ENCODE measurements at regions not wholly inside any gene's neighbourhood (a gene's known extent, or its start where the extent isn't known, plus 50 kb on each side); places are given as distances from the start of the nearest gene placed in this dataset.

DNA sequence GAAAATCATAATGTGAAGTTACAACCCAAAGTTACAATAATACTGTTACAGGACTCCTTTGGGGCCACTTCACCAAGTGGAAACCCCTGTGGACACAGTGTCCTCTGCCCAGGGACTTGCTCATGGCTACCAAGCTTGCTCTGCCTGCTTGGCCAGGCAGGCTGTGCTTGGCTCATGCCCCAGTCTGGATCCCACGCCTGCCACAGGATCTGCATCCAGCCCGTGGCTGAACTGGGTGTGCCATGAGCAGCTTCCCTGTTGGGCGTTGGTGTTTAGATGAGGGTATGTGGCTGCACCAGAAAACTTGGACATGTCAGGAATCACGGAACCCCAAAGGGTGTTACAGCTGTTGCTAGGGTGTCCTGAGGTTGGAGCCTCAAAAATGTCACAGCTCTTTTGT lies 820.9 kb downstream of the SLC6A15 start:
- H3K4me1 ChIP-seq (ENCODE audit: insufficient read depth, low read length), result no peaks in the 10 kb centered on the region
- H3K36me3 ChIP-seq (ENCODE audit: insufficient read depth, low read length), result no peaks in the 10 kb centered on the region
- H4K20me1 ChIP-seq (ENCODE audit: insufficient read depth, low read length), result no peaks in the 10 kb centered on the region
- H3K9ac ChIP-seq (ENCODE audit: low read depth, low read length), result no peak overlapping the region
- H2AFZ ChIP-seq (ENCODE audit: low read depth, low read length), result no peak overlapping the region
- H3K9me3 ChIP-seq (ENCODE audit: insufficient read depth, low read length, severe bottlenecking), result peaks cover 8% of the 10 kb centered on the region
- TF ChIP-seq, protein P1, sequence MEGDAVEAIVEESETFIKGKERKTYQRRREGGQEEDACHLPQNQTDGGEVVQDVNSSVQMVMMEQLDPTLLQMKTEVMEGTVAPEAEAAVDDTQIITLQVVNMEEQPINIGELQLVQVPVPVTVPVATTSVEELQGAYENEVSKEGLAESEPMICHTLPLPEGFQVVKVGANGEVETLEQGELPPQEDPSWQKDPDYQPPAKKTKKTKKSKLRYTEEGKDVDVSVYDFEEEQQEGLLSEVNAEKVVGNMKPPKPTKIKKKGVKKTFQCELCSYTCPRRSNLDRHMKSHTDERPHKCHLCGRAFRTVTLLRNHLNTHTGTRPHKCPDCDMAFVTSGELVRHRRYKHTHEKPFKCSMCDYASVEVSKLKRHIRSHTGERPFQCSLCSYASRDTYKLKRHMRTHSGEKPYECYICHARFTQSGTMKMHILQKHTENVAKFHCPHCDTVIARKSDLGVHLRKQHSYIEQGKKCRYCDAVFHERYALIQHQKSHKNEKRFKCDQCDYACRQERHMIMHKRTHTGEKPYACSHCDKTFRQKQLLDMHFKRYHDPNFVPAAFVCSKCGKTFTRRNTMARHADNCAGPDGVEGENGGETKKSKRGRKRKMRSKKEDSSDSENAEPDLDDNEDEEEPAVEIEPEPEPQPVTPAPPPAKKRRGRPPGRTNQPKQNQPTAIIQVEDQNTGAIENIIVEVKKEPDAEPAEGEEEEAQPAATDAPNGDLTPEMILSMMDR (IDR thresholded peaks at IDR 0.05; ENCODE audit: borderline replicate concordance, extremely low read depth, low read length, poor library complexity, severe bottlenecking), result no peak
- TF ChIP-seq EZH2 (IDR thresholded peaks at IDR 0.05; ENCODE audit: borderline replicate concordance, low read depth, low read length, severe bottlenecking), result no peak
- no peak overlapping the region for H3K4me2 ChIP-seq (ENCODE audit: insufficient read depth, low read length)
- H3K27ac ChIP-seq (ENCODE audit: low read length), result no peak overlapping the region
- ATAC-seq (ENCODE audit: insufficient read depth, low read depth) (no peak), DNase-seq (no peak)
- H3K4me3 ChIP-seq (ENCODE audit: low read depth in 1 of 2, low read length in 2 of 2), result no peak overlapping the region
- H3K27me3 ChIP-seq (ENCODE audit: insufficient read depth, low read length, poor library complexity), result no peaks in the 10 kb centered on the region
- no peaks in the 10 kb centered on the region for H3K79me2 ChIP-seq (ENCODE audit: insufficient read depth, low read length)

DNA sequence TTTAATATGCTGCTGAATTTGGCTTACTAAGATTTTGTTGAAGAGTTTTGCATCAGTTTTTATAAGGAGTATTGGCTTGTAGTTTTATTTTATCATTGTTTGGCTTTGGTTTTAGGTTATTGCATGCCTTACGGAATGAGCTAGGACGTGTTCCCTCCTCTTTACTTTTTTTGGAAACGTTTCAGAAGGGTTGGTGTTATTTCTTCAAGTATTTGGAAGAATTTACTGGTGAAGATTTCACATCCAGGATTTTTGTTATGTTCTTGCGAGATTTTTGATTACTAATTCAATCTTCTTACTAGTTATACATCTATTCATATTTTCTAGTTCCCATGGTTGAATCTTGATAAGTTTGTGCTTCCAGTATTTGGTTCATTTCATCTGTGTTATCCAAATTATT lies 823.2 kb downstream of the SLC6A15 start:
- Histone ChIP-seq H3K4me2 (ENCODE audit: insufficient read depth, low read length) (no peak overlapping the region), H3K4me1 (ENCODE audit: insufficient read depth, low read length) (no peaks in the 10 kb centered on the region), H3K79me2 (ENCODE audit: insufficient read depth, low read length) (no peaks in the 10 kb centered on the region), H3K36me3 (ENCODE audit: insufficient read depth, low read length) (no peaks in the 10 kb centered on the region), H3K4me3 (ENCODE audit: low read depth in 1 of 2, low read length in 2 of 2) (no peak overlapping the region), H2AFZ (ENCODE audit: low read depth, low read length) (no peak overlapping the region), H3K9ac (ENCODE audit: low read depth, low read length) (no peak overlapping the region), H3K27ac (ENCODE audit: low read length) (no peak overlapping the region), H4K20me1 (ENCODE audit: insufficient read depth, low read length) (no peaks in the 10 kb centered on the region), H3K27me3 (ENCODE audit: insufficient read depth, low read length, poor library complexity) (no peaks in the 10 kb centered on the region), H3K9me3 (ENCODE audit: insufficient read depth, low read length, severe bottlenecking) (peaks cover 8% of the 10 kb centered on the region)
- DNase-seq, result no peak
- no peak for ATAC-seq (ENCODE audit: insufficient read depth, low read depth)
- TF ChIP-seq, protein P1 (IDR thresholded peaks at IDR 0.05; ENCODE audit: borderline replicate concordance, extremely low read depth, low read length, poor library complexity, severe bottlenecking), result no peak
- no peak for TF ChIP-seq EZH2 (IDR thresholded peaks at IDR 0.05; ENCODE audit: borderline replicate concordance, low read depth, low read length, severe bottlenecking)

DNA sequence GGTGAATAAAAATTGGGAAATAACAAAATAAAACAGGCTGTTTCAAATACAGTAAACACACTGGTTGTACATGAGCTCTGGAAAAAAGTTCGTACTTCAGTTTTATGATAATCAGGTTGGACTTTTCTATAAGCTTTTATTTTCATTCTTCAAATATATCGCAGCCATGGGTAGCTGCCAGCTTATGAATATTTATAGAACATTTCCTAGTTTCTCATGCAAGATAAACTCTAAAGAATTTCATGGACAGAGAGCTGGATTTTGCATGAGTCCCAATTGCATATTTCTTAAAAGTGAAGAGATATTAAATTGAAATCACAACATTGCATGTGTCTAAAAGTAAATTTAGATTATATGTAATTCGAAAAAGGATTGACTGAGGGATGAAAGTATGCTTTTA lies 827.6 kb downstream of the SLC6A15 start:
- DNase-seq, result no peak
- Histone ChIP-seq H3K79me2 (ENCODE audit: insufficient read depth, low read length) (no peaks in the 10 kb centered on the region), H3K4me2 (ENCODE audit: insufficient read depth, low read length) (no peak overlapping the region), H3K4me1 (ENCODE audit: insufficient read depth, low read length) (no peaks in the 10 kb centered on the region), H3K27me3 (ENCODE audit: insufficient read depth, low read length, poor library complexity) (no peaks in the 10 kb centered on the region), H3K9ac (ENCODE audit: low read depth, low read length) (no peak overlapping the region), H3K36me3 (ENCODE audit: insufficient read depth, low read length) (no peaks in the 10 kb centered on the region), H3K4me3 (ENCODE audit: low read depth in 1 of 2, low read length in 2 of 2) (no peak overlapping the region), H3K9me3 (ENCODE audit: insufficient read depth, low read length, severe bottlenecking) (no peaks in the 10 kb centered on the region), H2AFZ (ENCODE audit: low read depth, low read length) (no peak overlapping the region), H4K20me1 (ENCODE audit: insufficient read depth, low read length) (no peaks in the 10 kb centered on the region), H3K27ac (ENCODE audit: low read length) (no peak overlapping the region)
- TF ChIP-seq, protein P1 (IDR thresholded peaks at IDR 0.05; ENCODE audit: borderline replicate concordance, extremely low read depth, low read length, poor library complexity, severe bottlenecking), result no peak
- TF ChIP-seq EZH2 (IDR thresholded peaks at IDR 0.05; ENCODE audit: borderline replicate concordance, low read depth, low read length, severe bottlenecking), result no peak
- ATAC-seq (ENCODE audit: insufficient read depth, low read depth), result no peak

DNA sequence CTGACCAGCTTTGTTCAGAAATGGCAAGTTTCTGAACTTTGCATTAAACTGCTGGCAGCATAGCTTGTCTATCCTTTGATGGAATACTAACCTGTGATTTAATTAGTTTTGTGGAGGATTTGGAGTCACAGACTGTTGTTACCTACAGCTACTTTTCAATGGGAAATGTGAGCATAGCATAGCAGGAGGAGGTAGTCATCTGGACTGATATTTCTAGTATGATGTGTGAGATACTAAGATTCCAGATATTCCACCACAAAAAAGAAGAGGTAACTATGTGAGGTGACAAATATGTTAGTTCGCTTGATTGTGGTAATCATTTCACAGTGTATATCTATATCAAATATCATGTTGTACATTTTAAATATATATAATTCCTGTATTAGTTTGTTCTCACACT lies 833.0 kb downstream of the SLC6A15 start:
- Histone ChIP-seq H3K79me2 (ENCODE audit: insufficient read depth, low read length) (no peaks in the 10 kb centered on the region), H2AFZ (ENCODE audit: low read depth, low read length) (no peak overlapping the region), H3K9ac (ENCODE audit: low read depth, low read length) (no peak overlapping the region), H3K4me3 (ENCODE audit: low read depth in 1 of 2, low read length in 2 of 2) (no peak overlapping the region), H3K9me3 (ENCODE audit: insufficient read depth, low read length, severe bottlenecking) (no peaks in the 10 kb centered on the region), H3K27me3 (ENCODE audit: insufficient read depth, low read length, poor library complexity) (no peaks in the 10 kb centered on the region), H3K36me3 (ENCODE audit: insufficient read depth, low read length) (no peaks in the 10 kb centered on the region), H3K27ac (ENCODE audit: low read length) (no peak overlapping the region), H3K4me1 (ENCODE audit: insufficient read depth, low read length) (no peaks in the 10 kb centered on the region), H3K4me2 (ENCODE audit: insufficient read depth, low read length) (no peak overlapping the region), H4K20me1 (ENCODE audit: insufficient read depth, low read length) (no peaks in the 10 kb centered on the region)
- no peak for DNase-seq
- no peak for TF ChIP-seq EZH2 (IDR thresholded peaks at IDR 0.05; ENCODE audit: borderline replicate concordance, low read depth, low read length, severe bottlenecking)
- TF ChIP-seq, protein P1 (IDR thresholded peaks at IDR 0.05; ENCODE audit: borderline replicate concordance, extremely low read depth, low read length, poor library complexity, severe bottlenecking), result no peak
- ATAC-seq (ENCODE audit: insufficient read depth, low read depth), result no peak

All from DND-41 (cell line).